Cerebellar cortex (tissue), 1 donor: ENCODE measurements at regions not wholly inside any gene's neighbourhood (a gene's known extent, or its start where the extent isn't known, plus 50 kb on each side); places are given as distances from the start of the nearest gene placed in this dataset.

Experiments
- DNase-seq: peaks from one replicate; pipeline ENCODE4 v3.0.0-alpha.2; 2015; ENCODE audit warnings: low spot score

DNA sequence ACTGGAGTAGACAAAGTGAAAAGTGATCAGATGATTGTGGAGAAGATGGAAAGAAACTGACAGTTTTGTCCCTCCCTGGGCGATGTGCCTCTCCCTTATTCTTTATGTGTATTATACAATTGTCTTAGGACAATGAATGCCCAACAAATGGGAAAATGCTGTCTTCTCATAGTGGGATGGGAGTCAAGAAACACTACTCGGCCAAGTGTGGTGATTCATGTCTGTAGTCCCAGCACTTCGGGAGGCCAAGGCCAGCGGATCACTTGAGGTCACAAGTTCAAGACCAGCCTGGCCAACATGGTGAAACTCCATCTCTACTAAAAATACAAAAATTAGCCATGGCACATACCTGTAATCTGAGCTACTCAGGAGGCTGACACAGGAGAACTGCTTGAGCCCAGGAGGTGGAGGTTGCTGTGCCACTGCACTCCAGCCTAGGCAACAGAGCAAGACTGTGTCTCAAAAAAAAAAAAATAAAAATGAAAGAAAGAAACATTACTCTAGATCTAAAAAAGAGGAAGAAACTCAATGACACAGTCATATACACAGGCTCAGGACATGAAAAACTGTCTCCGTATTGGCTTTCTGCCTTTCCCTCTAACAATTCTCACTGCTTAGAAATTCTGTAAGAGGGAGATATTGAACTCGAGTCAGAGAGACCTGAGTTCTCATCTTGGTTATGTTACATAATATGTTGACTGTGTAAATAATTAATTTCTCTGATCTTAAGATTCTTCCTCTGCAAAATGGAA lies 67.9 kb upstream of the TARS1 start:
- no peak for DNase-seq

DNA sequence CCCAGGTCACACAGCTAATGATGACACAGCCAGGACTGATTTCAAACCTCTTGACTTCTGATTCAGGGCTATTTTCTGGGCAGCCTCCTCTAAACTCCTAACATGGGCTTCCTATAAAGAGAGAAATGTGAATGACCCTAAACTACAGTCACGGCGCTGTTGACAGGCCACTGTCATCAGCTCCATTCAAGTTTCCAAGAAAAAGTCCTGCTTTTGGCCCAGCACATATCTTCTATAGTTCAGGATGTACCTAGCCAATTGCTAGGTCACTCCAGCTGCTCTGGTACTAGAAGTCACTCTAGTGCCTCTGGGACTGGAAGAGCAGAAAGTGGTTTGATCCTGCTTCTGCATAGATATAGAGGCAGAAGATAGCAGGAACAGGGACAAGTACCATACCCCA lies 64.9 kb upstream of the TARS1 start:
- DNase-seq, result no peak

DNA sequence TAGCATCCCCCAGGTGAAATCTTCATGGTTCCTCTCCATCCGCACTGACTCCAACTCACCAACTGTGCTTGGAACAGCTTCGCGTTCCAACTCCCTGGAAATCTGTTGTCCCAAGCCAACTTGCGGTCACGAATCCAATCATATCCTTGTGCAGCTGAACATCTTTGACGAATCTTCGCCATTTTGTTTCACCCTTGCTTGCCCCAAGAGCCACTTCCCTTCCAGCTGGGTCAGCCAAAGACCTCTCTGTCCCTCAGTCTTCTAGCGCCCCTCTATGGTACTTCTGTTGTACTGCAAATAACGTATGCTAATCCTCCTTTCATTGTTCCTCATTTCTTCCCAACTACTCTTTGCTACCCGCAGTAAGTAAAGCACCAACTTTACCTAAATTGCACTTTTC lies 61.0 kb upstream of the TARS1 start:
- no peak for DNase-seq

DNA sequence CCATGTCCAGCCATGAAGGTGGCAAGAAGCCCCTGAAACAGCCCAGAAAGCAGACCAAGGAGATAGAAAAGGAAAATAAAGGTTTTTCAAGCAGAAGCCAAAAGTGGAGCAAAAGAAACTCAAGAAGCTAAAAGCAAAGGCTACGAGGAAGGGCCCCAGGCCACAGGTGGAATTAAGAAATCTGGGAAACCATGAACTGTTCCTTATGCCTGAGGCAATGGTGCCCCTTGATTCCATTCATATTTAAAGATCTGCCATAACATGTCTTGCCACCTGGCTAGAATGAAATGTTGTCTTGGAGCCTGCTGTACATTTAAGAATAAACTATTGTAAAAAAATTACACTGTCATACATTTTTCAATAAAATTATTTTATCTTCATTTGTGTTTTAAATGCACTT lies 59.5 kb upstream of the TARS1 start:
- DNase-seq, result no peak
